GM23338 (cell line): ENCODE measurements at regions not wholly inside any gene's neighbourhood (a gene's known extent, or its start where the extent isn't known, plus 50 kb on each side); places are given as distances from the start of the nearest gene placed in this dataset.

Experiments
- ATAC-seq: fragments of 200-7000 bp; cut with Tn5 transposase; 3 replicates; pipeline ENCODE4 v1.9.1; 2020
- DNase-seq: peaks from one replicate; pipeline ENCODE4 v3.0.0-alpha.2; 2015; ENCODE audit warnings: low spot score
- H2AFZ ChIP-seq: fragments of 200-600 bp; sonication (generic); 2 replicates; pipeline ENCODE4 v1.8.0; 2016; ENCODE audit warnings: antibody characterized with exemption, mild to moderate bottlenecking, moderate library complexity
- H3F3A ChIP-seq: fragments of 200-600 bp; sonication (generic); replicated peaks from 2 replicates; pipeline ENCODE4 v1.8.0; 2017; ENCODE audit warnings: antibody characterized with exemption, mixed run types, low read depth
- H3K27ac ChIP-seq: fragments of 200-600 bp; sonication (generic); 2 replicates; pipeline ENCODE4 v1.6.1; 2016; ENCODE audit warnings: low read depth
- H3K27me3 ChIP-seq: fragments of 200-600 bp; sonication (generic); 2 replicates; pipeline ENCODE4 v1.8.0; 2016; ENCODE audit warnings: mild to moderate bottlenecking, mixed run types, moderate library complexity; ENCODE audit not compliant: insufficient read depth
- H3K36me3 ChIP-seq: fragments of 200-600 bp; sonication (generic); 2 replicates; pipeline ENCODE4 v1.8.0; 2016; ENCODE audit warnings: mild to moderate bottlenecking; ENCODE audit not compliant: insufficient read depth
- H3K4me1 ChIP-seq: fragments of 200-600 bp; sonication (generic); 2 replicates; pipeline ENCODE4 v1.8.0; 2016; ENCODE audit warnings: mild to moderate bottlenecking, moderate library complexity; ENCODE audit not compliant: insufficient read depth
- H3K4me2 ChIP-seq: fragments of 200-600 bp; sonication (generic); 2 replicates; pipeline ENCODE4 v1.7.1; 2017; ENCODE audit warnings: mixed run types
- H3K4me3 ChIP-seq: fragments of 200-600 bp; sonication (generic); 2 replicates; pipeline ENCODE4 v1.6.1; 2016; ENCODE audit warnings: mixed run types
- H3K79me2 ChIP-seq: fragments of 200-600 bp; sonication (generic); replicated peaks from 2 replicates; pipeline ENCODE4 v1.8.0; 2017; ENCODE audit warnings: mild to moderate bottlenecking; ENCODE audit not compliant: insufficient read depth
- H3K9me2 ChIP-seq: fragments of 200-600 bp; sonication (generic); 2 replicates; pipeline ENCODE4 v1.8.0; 2017; ENCODE audit not compliant: insufficient read depth
- H4K20me1 ChIP-seq: fragments of 200-600 bp; sonication (generic); replicated peaks from 2 replicates; pipeline ENCODE4 v1.8.0; 2017; ENCODE audit warnings: mild to moderate bottlenecking; ENCODE audit not compliant: insufficient read depth
- H3K27ac Mint-ChIP-seq: 2 replicates; pipeline ENCODE4 v1.8.0; 2020; ENCODE audit warnings: inconsistent platforms, mild to moderate bottlenecking, moderate library complexity, mixed read lengths
- H3K27me3 Mint-ChIP-seq: 3 replicates; pipeline ENCODE4 v1.8.0; 2022; ENCODE audit warnings: low read depth, mild to moderate bottlenecking, moderate library complexity, mixed read lengths, inconsistent platforms; ENCODE audit not compliant: insufficient read depth, poor library complexity
- H3K36me3 Mint-ChIP-seq: 3 replicates; pipeline ENCODE4 v1.8.0; 2021; ENCODE audit warnings: low read depth, mild to moderate bottlenecking, inconsistent platforms, moderate library complexity, mixed read lengths
- H3K4me1 Mint-ChIP-seq: 3 replicates; pipeline ENCODE4 v1.8.0; 2020; ENCODE audit warnings: mild to moderate bottlenecking, inconsistent platforms, mixed read lengths
- H3K4me3 Mint-ChIP-seq: 3 replicates; pipeline ENCODE4 v1.8.0; 2021; ENCODE audit warnings: moderate library complexity, mild to moderate bottlenecking, inconsistent platforms, mixed read lengths
- H3K9me3 Mint-ChIP-seq: 3 replicates; pipeline ENCODE4 v1.8.0; 2020; ENCODE audit warnings: moderate library complexity, mild to moderate bottlenecking, inconsistent platforms, mixed read lengths
- EZH2 ChIP-seq: fragments of 200-600 bp; sonication (generic); IDR thresholded peaks from one replicate; pipeline ENCODE4 v1.8.0; 2017; ENCODE audit warnings: antibody characterized with exemption, mild to moderate bottlenecking, low read depth; ENCODE audit not compliant: unreplicated experiment
- STAT1 ChIP-seq: IDR thresholded peaks from one replicate; pipeline ENCODE4 v1.6.1; 2016; ENCODE audit warnings: antibody characterized with exemption; ENCODE audit not compliant: unreplicated experiment
- ZNF331 ChIP-seq: fragments of 250-450 bp; sonication (Bioruptor Pico); IDR thresholded peaks from 2 replicates; pipeline ENCODE4 v1.5.0; 2020; ENCODE audit warnings: low read depth, mild to moderate bottlenecking, moderate library complexity
- TF ChIP-seq, protein P1 (sequence below), 2 experiments: fragments of 200-600 bp in 1 of 2; sonication (generic) in 1 of 2; conservative IDR thresholded peaks; 2 replicates each; pipeline versions ENCODE4 v1.5.1 to v1.6.1; 2016 to 2017; ENCODE audit warnings: antibody characterized with exemption in 2 of 2, low read depth in 2 of 2, mild to moderate bottlenecking in 2 of 2, moderate library complexity in 1 of 2
- TF ChIP-seq, protein P2 (sequence below): IDR thresholded peaks from one replicate; pipeline ENCODE4 v1.6.1; 2018; ENCODE audit warnings: antibody characterized with exemption; ENCODE audit not compliant: unreplicated experiment
- TF ChIP-seq, protein P3 (sequence below): IDR thresholded peaks from 2 replicates; pipeline ENCODE4 v1.6.1; 2016; ENCODE audit warnings: antibody characterized with exemption

DNA sequence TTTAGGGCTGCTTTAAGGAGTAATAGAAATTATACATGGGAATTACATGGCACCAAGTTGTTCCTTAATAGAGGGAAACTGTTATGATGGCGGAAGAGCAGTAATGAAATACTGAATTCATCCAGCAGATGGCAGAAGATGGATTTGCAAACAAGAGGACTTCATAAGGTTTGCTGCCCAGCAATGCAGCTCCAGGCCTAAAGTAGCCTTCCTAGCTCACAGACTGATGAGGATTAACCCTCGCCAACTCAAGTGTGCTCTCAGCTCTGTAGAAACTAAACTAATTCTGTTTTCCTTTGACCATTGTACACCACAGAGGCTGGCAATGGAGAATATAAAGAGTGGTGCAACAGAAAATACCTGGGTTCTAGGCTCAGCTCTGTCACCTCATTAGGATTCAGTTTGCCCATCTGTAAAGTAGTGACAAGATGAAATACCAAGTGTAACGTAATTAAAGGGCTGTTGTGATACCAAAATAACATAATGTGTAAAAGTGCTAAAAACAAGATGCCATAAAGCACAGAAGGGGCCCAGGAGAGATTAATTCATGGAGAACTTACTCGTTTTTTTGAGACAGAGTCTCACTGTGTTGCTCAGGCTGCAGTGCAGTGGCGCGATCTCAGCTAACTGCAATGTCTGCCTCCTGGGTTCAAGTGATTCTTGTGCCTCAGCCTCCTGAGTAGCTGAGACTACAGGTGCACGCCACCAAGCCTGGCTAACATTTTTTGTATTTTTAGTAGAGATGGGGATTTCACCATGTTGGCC lies 102.4 kb upstream of the SERBP1 start:
- H3K4me3 ChIP-seq, result no peak overlapping the region
- H4K20me1 ChIP-seq, result no peaks in the 10 kb centered on the region
- Mint-ChIP-seq H3K9me3 (no peaks in the 10 kb centered on the region; the same call in 2 of the 3 replicates), H3K4me1 (no peaks in the 10 kb centered on the region), H3K27ac (no peak overlapping the region), H3K36me3 (no peaks in the 10 kb centered on the region), H3K4me3 (no peak overlapping the region), H3K27me3 (peaks cover 2% of the 10 kb centered on the region)
- no peak for TF ChIP-seq ZNF331 (CRISPR knock-in tag)
- TF ChIP-seq, protein P1, sequence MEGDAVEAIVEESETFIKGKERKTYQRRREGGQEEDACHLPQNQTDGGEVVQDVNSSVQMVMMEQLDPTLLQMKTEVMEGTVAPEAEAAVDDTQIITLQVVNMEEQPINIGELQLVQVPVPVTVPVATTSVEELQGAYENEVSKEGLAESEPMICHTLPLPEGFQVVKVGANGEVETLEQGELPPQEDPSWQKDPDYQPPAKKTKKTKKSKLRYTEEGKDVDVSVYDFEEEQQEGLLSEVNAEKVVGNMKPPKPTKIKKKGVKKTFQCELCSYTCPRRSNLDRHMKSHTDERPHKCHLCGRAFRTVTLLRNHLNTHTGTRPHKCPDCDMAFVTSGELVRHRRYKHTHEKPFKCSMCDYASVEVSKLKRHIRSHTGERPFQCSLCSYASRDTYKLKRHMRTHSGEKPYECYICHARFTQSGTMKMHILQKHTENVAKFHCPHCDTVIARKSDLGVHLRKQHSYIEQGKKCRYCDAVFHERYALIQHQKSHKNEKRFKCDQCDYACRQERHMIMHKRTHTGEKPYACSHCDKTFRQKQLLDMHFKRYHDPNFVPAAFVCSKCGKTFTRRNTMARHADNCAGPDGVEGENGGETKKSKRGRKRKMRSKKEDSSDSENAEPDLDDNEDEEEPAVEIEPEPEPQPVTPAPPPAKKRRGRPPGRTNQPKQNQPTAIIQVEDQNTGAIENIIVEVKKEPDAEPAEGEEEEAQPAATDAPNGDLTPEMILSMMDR (conservative IDR thresholded peaks at IDR 0.05; ENCODE audit: low read depth in 2 of 2), result peak; percentile 70 to 78
- H3K27me3 ChIP-seq, result no peaks in the 10 kb centered on the region; the same call in 1 of the 2 replicates
- no peaks in the 10 kb centered on the region for H3K79me2 ChIP-seq
- H3K9me2 ChIP-seq, result no peaks in the 10 kb centered on the region
- H3K27ac ChIP-seq, result no peak overlapping the region
- DNase-seq, result peak; percentile 83
- no peaks in the 10 kb centered on the region for H3F3A ChIP-seq
- H3K4me1 ChIP-seq, result no peaks in the 10 kb centered on the region
- peak; percentile 90 for ATAC-seq
- H2AFZ ChIP-seq, result no peak overlapping the region
- no peak overlapping the region for H3K4me2 ChIP-seq
- no peaks in the 10 kb centered on the region for H3K36me3 ChIP-seq

DNA sequence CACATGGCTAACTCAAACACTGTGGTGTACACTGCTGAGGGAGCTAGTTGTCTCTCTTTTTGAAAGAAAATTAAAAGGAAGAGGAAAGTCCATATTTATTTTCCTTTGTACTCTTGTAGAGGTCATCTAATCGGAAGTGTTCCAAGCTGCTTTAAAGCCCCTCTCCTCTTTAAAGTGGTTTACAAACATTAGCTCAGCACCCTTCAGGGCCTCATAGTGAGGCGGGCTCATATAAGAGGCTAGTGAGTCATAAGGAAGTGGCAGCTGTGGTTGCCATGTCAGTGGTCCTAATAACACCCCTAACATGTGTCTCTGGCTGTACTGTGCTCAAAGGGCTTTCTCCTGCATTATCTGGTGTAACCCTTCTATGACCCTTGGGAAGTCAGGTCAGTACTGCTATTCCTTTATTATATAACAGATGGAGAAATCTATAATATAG lies 104.4 kb upstream of the SERBP1 start:
- Histone ChIP-seq H3K4me1 (no peaks in the 10 kb centered on the region), H3K36me3 (no peaks in the 10 kb centered on the region), H3F3A (no peaks in the 10 kb centered on the region), H3K27ac (no peak overlapping the region), H3K27me3 (no peaks in the 10 kb centered on the region), H4K20me1 (no peaks in the 10 kb centered on the region), H2AFZ (no peak overlapping the region), H3K79me2 (no peaks in the 10 kb centered on the region), H3K4me2 (no peak overlapping the region), H3K4me3 (no peak overlapping the region), H3K9me2 (no peaks in the 10 kb centered on the region)
- Mint-ChIP-seq H3K4me1 (peaks cover 2% of the 10 kb centered on the region; the same call in 1 of the 3 replicates), H3K27me3 (peaks cover 2% of the 10 kb centered on the region), H3K4me3 (no peak overlapping the region), H3K36me3 (no peaks in the 10 kb centered on the region), H3K27ac (no peak overlapping the region), H3K9me3 (no peaks in the 10 kb centered on the region; the same call in 2 of the 3 replicates)
- no peak for DNase-seq
- no peak for ATAC-seq
- TF ChIP-seq STAT1, result no peak
- TF ChIP-seq EZH2, result no peak
- TF ChIP-seq, protein P1 (conservative IDR thresholded peaks at IDR 0.05; ENCODE audit: low read depth in 2 of 2), result no peak
- TF ChIP-seq, protein P2, sequence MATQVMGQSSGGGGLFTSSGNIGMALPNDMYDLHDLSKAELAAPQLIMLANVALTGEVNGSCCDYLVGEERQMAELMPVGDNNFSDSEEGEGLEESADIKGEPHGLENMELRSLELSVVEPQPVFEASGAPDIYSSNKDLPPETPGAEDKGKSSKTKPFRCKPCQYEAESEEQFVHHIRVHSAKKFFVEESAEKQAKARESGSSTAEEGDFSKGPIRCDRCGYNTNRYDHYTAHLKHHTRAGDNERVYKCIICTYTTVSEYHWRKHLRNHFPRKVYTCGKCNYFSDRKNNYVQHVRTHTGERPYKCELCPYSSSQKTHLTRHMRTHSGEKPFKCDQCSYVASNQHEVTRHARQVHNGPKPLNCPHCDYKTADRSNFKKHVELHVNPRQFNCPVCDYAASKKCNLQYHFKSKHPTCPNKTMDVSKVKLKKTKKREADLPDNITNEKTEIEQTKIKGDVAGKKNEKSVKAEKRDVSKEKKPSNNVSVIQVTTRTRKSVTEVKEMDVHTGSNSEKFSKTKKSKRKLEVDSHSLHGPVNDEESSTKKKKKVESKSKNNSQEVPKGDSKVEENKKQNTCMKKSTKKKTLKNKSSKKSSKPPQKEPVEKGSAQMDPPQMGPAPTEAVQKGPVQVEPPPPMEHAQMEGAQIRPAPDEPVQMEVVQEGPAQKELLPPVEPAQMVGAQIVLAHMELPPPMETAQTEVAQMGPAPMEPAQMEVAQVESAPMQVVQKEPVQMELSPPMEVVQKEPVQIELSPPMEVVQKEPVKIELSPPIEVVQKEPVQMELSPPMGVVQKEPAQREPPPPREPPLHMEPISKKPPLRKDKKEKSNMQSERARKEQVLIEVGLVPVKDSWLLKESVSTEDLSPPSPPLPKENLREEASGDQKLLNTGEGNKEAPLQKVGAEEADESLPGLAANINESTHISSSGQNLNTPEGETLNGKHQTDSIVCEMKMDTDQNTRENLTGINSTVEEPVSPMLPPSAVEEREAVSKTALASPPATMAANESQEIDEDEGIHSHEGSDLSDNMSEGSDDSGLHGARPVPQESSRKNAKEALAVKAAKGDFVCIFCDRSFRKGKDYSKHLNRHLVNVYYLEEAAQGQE, result no peak
- TF ChIP-seq, protein P3, sequence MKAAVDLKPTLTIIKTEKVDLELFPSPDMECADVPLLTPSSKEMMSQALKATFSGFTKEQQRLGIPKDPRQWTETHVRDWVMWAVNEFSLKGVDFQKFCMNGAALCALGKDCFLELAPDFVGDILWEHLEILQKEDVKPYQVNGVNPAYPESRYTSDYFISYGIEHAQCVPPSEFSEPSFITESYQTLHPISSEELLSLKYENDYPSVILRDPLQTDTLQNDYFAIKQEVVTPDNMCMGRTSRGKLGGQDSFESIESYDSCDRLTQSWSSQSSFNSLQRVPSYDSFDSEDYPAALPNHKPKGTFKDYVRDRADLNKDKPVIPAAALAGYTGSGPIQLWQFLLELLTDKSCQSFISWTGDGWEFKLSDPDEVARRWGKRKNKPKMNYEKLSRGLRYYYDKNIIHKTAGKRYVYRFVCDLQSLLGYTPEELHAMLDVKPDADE, result no peak
